Neutrophil (primary cell): ENCODE measurements at regions not wholly inside any gene's neighbourhood (a gene's known extent, or its start where the extent isn't known, plus 50 kb on each side); places are given as distances from the start of the nearest gene placed in this dataset.

Source experiments
- H3K27ac ChIP-seq: fragments of 200-600 bp; sonication (generic); 2 replicates; pipeline ENCODE4 v1.5.1; 2016; ENCODE audit warnings: mild to moderate bottlenecking, moderate library complexity
- H3K27me3 ChIP-seq: fragments of 200-600 bp; sonication (generic); 2 replicates; pipeline ENCODE4 v1.6.0; 2016; ENCODE audit warnings: mild to moderate bottlenecking
- H3K36me3 ChIP-seq: fragments of 200-600 bp; sonication (generic); 2 replicates; pipeline ENCODE4 v1.5.1; 2017
- H3K4me1 ChIP-seq, 2 experiments: fragments of 200-600 bp in 1 of 2; sonication (generic) in 1 of 2; 1 replicate in 1 of 2; 2 replicates in 1 of 2; pipeline versions ENCODE4 v1.5.1 to v1.6.1; 2013 to 2016; ENCODE audit warnings: low read depth in 1 of 2, low read length in 1 of 2, mild to moderate bottlenecking in 1 of 2, moderate library complexity in 1 of 2; ENCODE audit not compliant: control insufficient read depth in 1 of 2, insufficient read depth in 1 of 2
- H3K4me3 ChIP-seq, 2 experiments: fragments of 200-600 bp in 1 of 2; sonication (generic) in 1 of 2; 1 replicate in 1 of 2; 2 replicates in 1 of 2; pipeline ENCODE4 v1.5.1; 2013 to 2016; ENCODE audit warnings: low read depth in 1 of 2, low read length in 1 of 2, mild to moderate bottlenecking in 1 of 2, moderate library complexity in 1 of 2
- H3K9me3 ChIP-seq: fragments of 200-600 bp; sonication (generic); 2 replicates; pipeline ENCODE4 v1.5.1; 2016
- CTCF ChIP-seq: fragments of 200-600 bp; sonication (generic); IDR thresholded peaks from 2 replicates; pipeline ENCODE4 v1.5.1; 2016; ENCODE audit warnings: antibody characterized with exemption

- H3K27ac ChIP-seq: no peak overlapping the region
- no peaks in the 10 kb centered on the region for H3K36me3 ChIP-seq
These were observed 102.7 kb upstream of the MAP1LC3B2 start for GRCh38 chr12:116456330-116457082.

DNA sequence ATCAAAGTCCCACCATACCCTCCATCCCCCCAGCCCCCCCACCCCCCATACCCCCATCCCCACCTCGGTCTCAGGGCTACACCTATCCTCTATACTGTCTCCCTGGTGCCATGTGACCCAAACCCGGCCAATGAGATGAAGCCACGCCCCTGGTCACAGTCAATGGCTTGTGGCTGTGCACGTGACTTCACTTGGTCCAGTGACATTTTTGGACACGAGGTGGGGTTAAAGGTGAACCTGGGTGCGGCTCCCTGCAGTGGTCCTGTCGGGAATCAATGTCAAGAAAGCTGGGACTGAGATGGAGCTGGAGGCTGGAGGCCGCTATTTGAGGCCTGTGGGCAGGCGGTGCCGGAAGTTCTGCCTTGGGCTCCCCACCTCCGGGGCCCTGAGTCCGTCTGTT is 100.7 kb upstream of the MAP1LC3B2 start:
- Histone ChIP-seq H3K4me3 (no peak overlapping the region), H3K9me3 (no peaks in the 10 kb centered on the region), H3K36me3 (no peaks in the 10 kb centered on the region), H3K4me1 (no peaks in the 10 kb centered on the region), H3K27ac (no peak overlapping the region), H3K27me3 (peaks cover 20% of the 10 kb centered on the region)
- TF ChIP-seq CTCF: no peak

More at GRCh38 chr12:116456330-116457082, 102.7 kb upstream of the MAP1LC3B2 start:
- H3K4me3 ChIP-seq: no peak overlapping the region
- H3K27me3 ChIP-seq: peaks cover 20% of the 10 kb centered on the region
- H3K9me3 ChIP-seq: no peaks in the 10 kb centered on the region
- no peak for TF ChIP-seq CTCF
- no peaks in the 10 kb centered on the region for H3K4me1 ChIP-seq

- peaks cover 20% of the 10 kb centered on the region for H3K27me3 ChIP-seq
- H3K9me3 ChIP-seq: no peaks in the 10 kb centered on the region
- H3K4me3 ChIP-seq: no peak overlapping the region
- H3K27ac ChIP-seq: no peak overlapping the region
- no peaks in the 10 kb centered on the region for H3K4me1 ChIP-seq
- TF ChIP-seq CTCF: no peak
- no peaks in the 10 kb centered on the region for H3K36me3 ChIP-seq
These were observed 99.9 kb upstream of the MAP1LC3B2 start for GRCh38 chr12:116459011-116459875.

DNA sequence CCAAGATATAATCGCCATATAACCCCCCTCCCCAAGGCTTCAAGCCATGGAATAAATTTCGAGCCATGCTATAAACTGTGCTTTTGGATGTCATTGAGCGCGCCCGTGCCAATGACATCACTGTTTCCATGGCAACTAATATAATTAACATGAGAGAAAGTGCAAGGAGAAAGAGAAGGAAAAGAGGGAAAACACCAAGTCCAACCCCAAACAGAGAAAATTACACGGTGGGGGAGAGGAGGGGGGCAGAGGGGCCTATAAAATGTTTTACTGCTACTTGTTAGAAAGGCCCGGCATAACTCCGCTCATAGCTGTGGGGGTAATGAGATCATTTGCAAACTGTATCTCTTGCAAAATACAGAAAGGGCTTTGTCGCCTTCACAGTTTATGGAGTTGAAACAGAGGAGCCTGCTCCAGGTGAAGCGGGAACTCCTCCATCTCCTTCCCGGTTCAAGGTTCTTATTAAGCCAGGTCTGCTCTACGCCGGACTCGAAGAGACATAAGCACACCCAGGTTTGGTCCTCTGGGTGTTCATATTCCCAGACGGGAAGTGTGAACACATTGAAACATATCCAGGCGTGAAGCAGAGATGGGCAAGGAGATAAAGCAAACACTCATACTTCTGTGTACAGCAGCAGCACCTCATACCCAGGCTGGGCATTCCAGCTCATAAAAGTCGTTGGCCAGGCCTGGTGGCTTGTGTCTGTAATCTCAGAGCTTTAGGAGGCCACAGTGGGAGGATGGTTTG is 99.1 kb upstream of the MAP1LC3B2 start:
- no peaks in the 10 kb centered on the region for H3K36me3 ChIP-seq
- H3K4me3 ChIP-seq: no peak overlapping the region
- no peaks in the 10 kb centered on the region for H3K9me3 ChIP-seq
- H3K27me3 ChIP-seq: peaks cover 16% of the 10 kb centered on the region
- no peak overlapping the region for H3K27ac ChIP-seq
- H3K4me1 ChIP-seq: no peaks in the 10 kb centered on the region
- TF ChIP-seq CTCF: no peak

GRCh38 chr12:116461060-116461459 is 98.1 kb upstream of the MAP1LC3B2 start:
- H3K36me3 ChIP-seq: no peaks in the 10 kb centered on the region
- no peaks in the 10 kb centered on the region for H3K9me3 ChIP-seq
- peaks cover 6% of the 10 kb centered on the region for H3K27me3 ChIP-seq
- no peaks in the 10 kb centered on the region for H3K4me1 ChIP-seq
- no peak for TF ChIP-seq CTCF
- no peak overlapping the region for H3K4me3 ChIP-seq
- H3K27ac ChIP-seq: no peak overlapping the region
